Loucy (cell line): ENCODE measurements at regions not wholly inside any gene's neighbourhood (a gene's known extent, or its start where the extent isn't known, plus 50 kb on each side); places are given as distances from the start of the nearest gene placed in this dataset.

Experiments used
- H2AFZ ChIP-seq: fragments of 200-600 bp; sonication (generic); 2 replicates; pipeline ENCODE4 v1.6.0; 2016; ENCODE audit warnings: antibody characterized with exemption, mild to moderate bottlenecking, low read length, moderate library complexity
- H3F3A ChIP-seq: fragments of 200-600 bp; 2 replicates; pipeline ENCODE4 v1.6.0; 2016; ENCODE audit warnings: antibody characterized with exemption, low read depth, mild to moderate bottlenecking
- H3K27me3 ChIP-seq: fragments of 200-600 bp; sonication (generic); 2 replicates; pipeline ENCODE4 v1.6.1; 2014; ENCODE audit warnings: low read length, mild to moderate bottlenecking; ENCODE audit not compliant: insufficient read depth, poor library complexity, severe bottlenecking
- H3K36me3 ChIP-seq: fragments of 200-600 bp; sonication (generic); 2 replicates; pipeline ENCODE4 v1.6.1; 2016; ENCODE audit warnings: low read length; ENCODE audit not compliant: insufficient read depth
- H3K4me1 ChIP-seq: fragments of 200-600 bp; sonication (generic); 2 replicates; pipeline ENCODE4 v1.5.1; 2014; ENCODE audit warnings: low read length, mild to moderate bottlenecking; ENCODE audit not compliant: insufficient read depth, poor library complexity, severe bottlenecking
- H3K4me2 ChIP-seq: fragments of 200-600 bp; sonication (generic); 2 replicates; pipeline ENCODE4 v1.6.0; 2014; ENCODE audit warnings: antibody characterized with exemption, low read length, low read depth, mild to moderate bottlenecking; ENCODE audit not compliant: poor library complexity, severe bottlenecking
- H3K4me3 ChIP-seq: fragments of 200-600 bp; sonication (generic); 2 replicates; pipeline ENCODE4 v1.5.1; 2014; ENCODE audit warnings: low read length, mild to moderate bottlenecking, mixed read lengths; ENCODE audit not compliant: poor library complexity, severe bottlenecking
- H3K79me2 ChIP-seq: fragments of 200-600 bp; sonication (generic); 2 replicates; pipeline ENCODE4 v1.6.1; 2014; ENCODE audit warnings: low read length; ENCODE audit not compliant: insufficient read depth
- H3K9ac ChIP-seq: fragments of 200-600 bp; sonication (generic); 2 replicates; pipeline ENCODE4 v1.6.0; 2014; ENCODE audit warnings: mild to moderate bottlenecking, low read depth, low read length, moderate library complexity; ENCODE audit not compliant: poor library complexity, severe bottlenecking
- H3K9me2 ChIP-seq: fragments of 200-600 bp; sonication (generic); replicated peaks from 2 replicates; pipeline ENCODE4 v1.6.1; 2016; ENCODE audit warnings: low read depth, low read length, mixed read lengths
- H3K9me3 ChIP-seq: fragments of 200-600 bp; sonication (generic); 2 replicates; pipeline ENCODE4 v1.6.1; 2014; ENCODE audit warnings: mild to moderate bottlenecking, antibody characterized with exemption, low read length, low read depth; ENCODE audit not compliant: insufficient read depth
- H4K20me1 ChIP-seq: fragments of 200-600 bp; sonication (generic); 2 replicates; pipeline ENCODE4 v1.6.0; 2014; ENCODE audit warnings: antibody characterized with exemption, low read length, mild to moderate bottlenecking; ENCODE audit not compliant: insufficient read depth, poor library complexity, severe bottlenecking
- CTCF ChIP-seq: fragments of 200-600 bp; sonication (generic); conservative IDR thresholded peaks from 2 replicates; pipeline ENCODE4 v1.5.1; 2014; ENCODE audit warnings: mild to moderate bottlenecking, antibody characterized with exemption, low read length
- EZH2phosphoT487 ChIP-seq: fragments of 200-600 bp; IDR thresholded peaks from 2 replicates; pipeline ENCODE4 v1.6.1; 2018; ENCODE audit warnings: antibody characterized with exemption, mild to moderate bottlenecking, moderate library complexity, borderline replicate concordance

- Histone ChIP-seq H3K9ac (no peak overlapping the region), H4K20me1 (no peaks in the 10 kb centered on the region), H3K4me1 (no peaks in the 10 kb centered on the region), H3K27me3 (no peaks in the 10 kb centered on the region), H3K36me3 (no peaks in the 10 kb centered on the region), H3K4me3 (no peak overlapping the region), H3F3A (no peaks in the 10 kb centered on the region), H2AFZ (no peak overlapping the region), H3K4me2 (no peak overlapping the region), H3K9me2 (no peaks in the 10 kb centered on the region), H3K9me3 (no peaks in the 10 kb centered on the region), H3K79me2 (no peaks in the 10 kb centered on the region)
- TF ChIP-seq CTCF (no peak), EZH2phosphoT487 (no peak)
Measured at GRCh38 chr11:131092469-131092868, 176.2 kb upstream of the SNX19 start.

- Histone ChIP-seq H3K9ac (no peak overlapping the region), H3K27me3 (no peaks in the 10 kb centered on the region), H3K4me3 (no peak overlapping the region), H4K20me1 (no peaks in the 10 kb centered on the region), H2AFZ (no peak overlapping the region), H3K4me2 (no peak overlapping the region), H3K9me2 (no peaks in the 10 kb centered on the region), H3K79me2 (no peaks in the 10 kb centered on the region), H3K4me1 (no peaks in the 10 kb centered on the region), H3K36me3 (no peaks in the 10 kb centered on the region), H3K9me3 (no peaks in the 10 kb centered on the region), H3F3A (no peaks in the 10 kb centered on the region)
- TF ChIP-seq EZH2phosphoT487 = no peak
- TF ChIP-seq CTCF = no peak
Measured at GRCh38 chr11:131094827-131095226, 178.5 kb upstream of the SNX19 start.

GRCh38 chr11:131095511-131096185 is 179.4 kb upstream of the SNX19 start:
- no peak overlapping the region for H2AFZ ChIP-seq
- H3K9ac ChIP-seq = no peak overlapping the region
- H3K4me2 ChIP-seq = no peak overlapping the region
- H3K9me2 ChIP-seq = no peaks in the 10 kb centered on the region
- H3K27me3 ChIP-seq = no peaks in the 10 kb centered on the region
- H3K36me3 ChIP-seq = no peaks in the 10 kb centered on the region
- no peak overlapping the region for H3K4me3 ChIP-seq
- H3K9me3 ChIP-seq = no peaks in the 10 kb centered on the region
- no peaks in the 10 kb centered on the region for H3K4me1 ChIP-seq
- H4K20me1 ChIP-seq = no peaks in the 10 kb centered on the region
- H3F3A ChIP-seq = no peaks in the 10 kb centered on the region
- TF ChIP-seq EZH2phosphoT487 (no peak), CTCF (no peak)
- no peaks in the 10 kb centered on the region for H3K79me2 ChIP-seq
